ENCODE measurements at regions not wholly inside any gene's neighbourhood (a gene's known extent, or its start where the extent isn't known, plus 50 kb on each side); places are given as distances from the start of the nearest gene placed in this dataset.

GRCh38 chr4:66609014-66609413 is 936.3 kb downstream of the CENPC start:
- TF ChIP-seq, protein P1, sequence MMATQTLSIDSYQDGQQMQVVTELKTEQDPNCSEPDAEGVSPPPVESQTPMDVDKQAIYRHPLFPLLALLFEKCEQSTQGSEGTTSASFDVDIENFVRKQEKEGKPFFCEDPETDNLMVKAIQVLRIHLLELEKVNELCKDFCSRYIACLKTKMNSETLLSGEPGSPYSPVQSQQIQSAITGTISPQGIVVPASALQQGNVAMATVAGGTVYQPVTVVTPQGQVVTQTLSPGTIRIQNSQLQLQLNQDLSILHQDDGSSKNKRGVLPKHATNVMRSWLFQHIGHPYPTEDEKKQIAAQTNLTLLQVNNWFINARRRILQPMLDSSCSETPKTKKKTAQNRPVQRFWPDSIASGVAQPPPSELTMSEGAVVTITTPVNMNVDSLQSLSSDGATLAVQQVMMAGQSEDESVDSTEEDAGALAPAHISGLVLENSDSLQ (IDR thresholded peaks at IDR 0.05): no peak
- no peak for TF ChIP-seq BHLHE40 (IDR thresholded peaks at IDR 0.05; ENCODE audit: borderline replicate concordance)
- TF ChIP-seq FOXK2 (IDR thresholded peaks at IDR 0.05): no peak
- TF ChIP-seq SUZ12 (IDR thresholded peaks at IDR 0.05): no peak
- TF ChIP-seq FOXA1 (IDR thresholded peaks at IDR 0.05): no peak
- no peak for TF ChIP-seq FOXM1 (IDR thresholded peaks at IDR 0.05; ENCODE audit: borderline replicate concordance)
- TF ChIP-seq LEF1 (IDR thresholded peaks at IDR 0.05; ENCODE audit: borderline replicate concordance): no peak
- no peak for TF ChIP-seq HDGF (IDR thresholded peaks at IDR 0.05; ENCODE audit: borderline replicate concordance)
- TF ChIP-seq ZNF384 (IDR thresholded peaks at IDR 0.05): no peak
- TF ChIP-seq ELF4 (IDR thresholded peaks at IDR 0.05): no peak
